GM19239 (cell line): ENCODE measurements at regions not wholly inside any gene's neighbourhood (a gene's known extent, or its start where the extent isn't known, plus 50 kb on each side); places are given as distances from the start of the nearest gene placed in this dataset.

Experiments
- DNase-seq: peaks from one replicate; pipeline ENCODE4 v3.0.0; 2011; ENCODE audit warnings: low spot score; ENCODE audit not compliant: insufficient read length
- FAIRE-seq: peaks from 2 replicates; lab custom pipeline; 2011; peaks lifted over from hg19 to GRCh38; lab: Jason Lieb, UNC

GRCh38 chr9:107386396-107386795, 103.2 kb downstream of the KLF4 start:
- FAIRE-seq (no peak), DNase-seq (no peak)
